IMR-90 (cell line): ENCODE measurements at regions not wholly inside any gene's neighbourhood (a gene's known extent, or its start where the extent isn't known, plus 50 kb on each side); places are given as distances from the start of the nearest gene placed in this dataset.

ENCODE experiments used
- BHLHE40 ChIP-seq: fragments of 150-350 bp; IDR thresholded peaks from 2 replicates; pipeline ENCODE4 v1.6.1; 2016; ENCODE audit warnings: mild to moderate bottlenecking, low read depth, low read length
- CTCF ChIP-seq: conservative IDR thresholded peaks from 2 replicates; pipeline ENCODE4 v1.5.1; 2012; ENCODE audit warnings: mild to moderate bottlenecking, low read depth, low read length, improper control_type of control experiment
- MAFK ChIP-seq: IDR thresholded peaks from 2 replicates; pipeline ENCODE4 v1.6.1; 2012; ENCODE audit warnings: low read depth, low read length, improper control_type of control experiment
- MXI1 ChIP-seq: IDR thresholded peaks from 2 replicates; pipeline ENCODE4 v1.6.1; 2012; ENCODE audit warnings: low read depth, mild to moderate bottlenecking, low read length, moderate library complexity, borderline replicate concordance
- POLR2A ChIP-seq: IDR thresholded peaks from 2 replicates; pipeline ENCODE4 v1.6.1; 2012; ENCODE audit warnings: mild to moderate bottlenecking, low read depth, low read length
- RAD21 ChIP-seq: IDR thresholded peaks from 2 replicates; pipeline ENCODE4 v1.6.1; 2012; ENCODE audit warnings: low read length, improper control_type of control experiment
- RCOR1 ChIP-seq: IDR thresholded peaks from 2 replicates; pipeline ENCODE4 v1.6.1; 2012; ENCODE audit warnings: mild to moderate bottlenecking, low read length, improper control_type of control experiment; ENCODE audit not compliant: insufficient replicate concordance
- SMC3 ChIP-seq: fragments of 150-350 bp; IDR thresholded peaks from 2 replicates; pipeline ENCODE4 v1.6.1; 2016; ENCODE audit warnings: low read depth, mild to moderate bottlenecking, antibody characterized with exemption, low read length, moderate library complexity

- TF ChIP-seq CTCF, result no peak
- TF ChIP-seq BHLHE40, result no peak
- no peak for TF ChIP-seq POLR2A
- no peak for TF ChIP-seq MXI1
- no peak for TF ChIP-seq RAD21
- TF ChIP-seq MAFK, result no peak
- no peak for TF ChIP-seq SMC3
- TF ChIP-seq RCOR1, result no peak
These were observed 628.9 kb downstream of the HTR1B start for GRCh38 chr6:76834399-76834798.
